ENCODE measurements at regions not wholly inside any gene's neighbourhood (a gene's known extent, or its start where the extent isn't known, plus 50 kb on each side); places are given as distances from the start of the nearest gene placed in this dataset.

DNA sequence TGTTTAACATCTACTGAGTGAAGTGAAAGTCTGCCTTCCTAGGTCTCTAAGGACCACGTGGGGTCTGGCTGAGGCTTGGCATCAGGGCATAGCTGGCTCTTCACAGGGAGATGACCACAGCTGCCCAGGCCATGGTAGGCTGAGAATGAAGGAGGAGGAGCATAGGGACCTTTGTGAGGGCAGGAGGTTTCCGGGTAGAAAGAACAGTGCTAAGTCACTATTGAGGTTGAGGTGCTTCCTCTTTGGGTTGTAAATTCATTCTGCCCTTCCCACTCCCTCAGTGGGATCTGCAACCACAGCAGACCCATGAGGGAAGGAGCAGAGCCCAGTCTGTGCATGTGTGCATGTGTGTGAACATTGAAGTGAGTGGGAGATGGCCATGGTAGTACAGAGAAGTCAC, 909.6 kb downstream of the VRK1 start:
- 77% methylated on average over 1 of the region's 2 CpGs for WGBS (ENCODE audit: insufficient coverage)
- no peak overlapping the region for H3K4me3 ChIP-seq (ENCODE audit: low read depth, low read length)
- H3K36me3 ChIP-seq (ENCODE audit: control insufficient read depth, insufficient read depth, low read length): no peaks in the 10 kb centered on the region
- H3K27me3 ChIP-seq (ENCODE audit: control insufficient read depth, insufficient read depth, low read length): no peaks in the 10 kb centered on the region
- no peaks in the 10 kb centered on the region for H3K4me1 ChIP-seq (ENCODE audit: control insufficient read depth, insufficient read depth, low read length)
- no peak for DNase-seq (ENCODE audit: low read depth in 4 of 6, low spot score in 6 of 6)
- no peaks in the 10 kb centered on the region for H3K9me3 ChIP-seq (ENCODE audit: control insufficient read depth, insufficient read depth, low read length)
- H3K27ac ChIP-seq (ENCODE audit: low read depth, low read length): no peak overlapping the region

DNA sequence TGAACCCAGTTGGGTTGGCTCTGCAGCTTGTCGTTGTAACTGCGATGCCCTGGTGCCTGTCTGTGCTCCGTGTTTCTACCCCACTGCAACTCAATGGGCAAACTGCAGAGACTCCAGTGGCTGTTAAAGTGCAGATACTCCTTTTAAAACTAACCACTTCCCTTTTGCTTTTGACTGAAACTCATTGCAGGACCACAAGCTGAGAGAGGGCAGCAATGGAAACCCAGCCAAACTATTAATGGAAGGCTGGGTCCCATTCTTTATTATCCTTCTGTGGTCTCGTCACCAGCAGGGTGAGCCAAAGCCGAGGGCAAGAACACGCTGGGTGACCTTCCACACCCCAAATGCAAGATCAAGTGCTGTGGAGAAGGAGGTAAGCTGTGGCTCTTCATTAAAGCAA, 910.4 kb downstream of the VRK1 start:
- Histone ChIP-seq H3K27ac (ENCODE audit: low read depth, low read length) (no peak overlapping the region), H3K27me3 (ENCODE audit: control insufficient read depth, insufficient read depth, low read length) (no peaks in the 10 kb centered on the region), H3K36me3 (ENCODE audit: control insufficient read depth, insufficient read depth, low read length) (no peaks in the 10 kb centered on the region), H3K4me1 (ENCODE audit: control insufficient read depth, insufficient read depth, low read length) (no peaks in the 10 kb centered on the region), H3K4me3 (ENCODE audit: low read depth, low read length) (no peak overlapping the region), H3K9me3 (ENCODE audit: control insufficient read depth, insufficient read depth, low read length) (no peaks in the 10 kb centered on the region)
- no peak for DNase-seq (ENCODE audit: low read depth in 4 of 6, low spot score in 6 of 6)
- WGBS (ENCODE audit: insufficient coverage): 97% methylated on average over 3 of the region's 6 CpGs

DNA sequence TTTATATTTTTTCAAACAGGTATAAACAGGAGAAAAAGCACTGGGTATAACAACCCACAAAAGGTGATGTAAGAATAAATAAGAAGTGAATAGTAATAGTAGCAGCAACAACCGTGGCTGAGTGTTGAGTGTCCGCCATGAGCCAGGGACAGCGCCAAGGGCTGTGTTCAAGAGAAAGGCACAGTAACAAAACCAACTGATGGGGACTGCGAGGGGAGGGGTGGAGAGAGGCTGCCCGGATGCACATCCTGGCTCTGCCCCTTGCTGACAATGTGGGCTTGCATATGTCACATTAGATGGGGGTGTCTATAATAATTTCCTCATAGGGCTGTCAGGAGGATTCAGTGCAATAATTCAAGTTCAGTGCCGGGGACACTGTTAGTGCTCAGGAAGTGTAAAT, 912.4 kb downstream of the VRK1 start:
- Histone ChIP-seq H3K9me3 (ENCODE audit: control insufficient read depth, insufficient read depth, low read length) (no peaks in the 10 kb centered on the region), H3K36me3 (ENCODE audit: control insufficient read depth, insufficient read depth, low read length) (no peaks in the 10 kb centered on the region), H3K4me3 (ENCODE audit: low read depth, low read length) (no peak overlapping the region), H3K27ac (ENCODE audit: low read depth, low read length) (no peak overlapping the region), H3K27me3 (ENCODE audit: control insufficient read depth, insufficient read depth, low read length) (no peaks in the 10 kb centered on the region), H3K4me1 (ENCODE audit: control insufficient read depth, insufficient read depth, low read length) (no peaks in the 10 kb centered on the region)
- DNase-seq (ENCODE audit: low read depth in 4 of 6, low spot score in 6 of 6): no peak
- 90% methylated on average over 5 of the region's 6 CpGs for WGBS (ENCODE audit: insufficient coverage)

DNA sequence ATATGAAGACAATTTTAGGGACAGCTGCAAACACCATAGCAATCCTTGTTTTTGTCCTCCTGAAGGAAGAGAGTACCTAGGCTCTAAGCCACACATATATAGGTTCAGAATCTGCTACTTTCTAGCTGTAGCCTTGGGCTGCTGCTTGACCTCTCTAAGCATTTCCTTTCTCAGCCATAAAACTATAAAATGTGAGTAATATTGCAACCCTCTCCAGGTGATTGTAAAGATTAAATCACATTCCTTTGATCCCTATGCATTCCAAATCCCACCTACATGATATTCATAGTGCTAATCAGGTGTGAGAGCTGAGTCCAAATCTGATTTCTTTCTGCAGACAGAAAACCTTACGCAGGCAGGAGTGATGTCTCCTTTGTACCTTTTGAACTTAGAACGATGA, 913.5 kb downstream of the VRK1 start:
- 100% methylated on average over 2 of the region's 2 CpGs for whole genome bisulfite sequencing (ENCODE audit: insufficient coverage)
- no peaks in the 10 kb centered on the region for H3K27me3 ChIP-seq (ENCODE audit: control insufficient read depth, insufficient read depth, low read length)

DNA sequence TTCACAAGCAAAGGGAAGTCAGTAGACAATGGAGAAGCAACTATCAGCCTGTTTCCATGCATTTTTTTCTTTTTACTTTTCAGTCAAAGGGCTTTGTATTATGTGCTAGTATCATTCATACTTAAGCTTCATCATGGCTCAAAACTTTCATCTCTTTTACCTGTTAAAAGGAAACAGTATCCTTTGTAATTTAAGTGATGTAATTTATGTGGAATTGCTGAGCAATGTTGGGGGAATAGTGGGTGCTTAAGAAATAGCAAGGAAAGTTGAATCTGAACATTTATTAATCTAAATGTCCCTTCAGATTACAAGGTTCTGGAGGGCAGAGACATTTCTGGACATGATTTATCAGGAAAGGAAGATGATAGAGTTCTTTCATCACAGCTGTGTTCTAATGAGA, 915.3 kb downstream of the VRK1 start:
- Histone ChIP-seq H3K27me3 (ENCODE audit: control insufficient read depth, insufficient read depth, low read length) (no peaks in the 10 kb centered on the region), H3K36me3 (ENCODE audit: control insufficient read depth, insufficient read depth, low read length) (no peaks in the 10 kb centered on the region), H3K4me1 (ENCODE audit: control insufficient read depth, insufficient read depth, low read length) (no peaks in the 10 kb centered on the region), H3K27ac (ENCODE audit: low read depth, low read length) (no peak overlapping the region), H3K9me3 (ENCODE audit: control insufficient read depth, insufficient read depth, low read length) (no peaks in the 10 kb centered on the region), H3K4me3 (ENCODE audit: low read depth, low read length) (no peak overlapping the region)
- DNase-seq (ENCODE audit: low read depth in 4 of 6, low spot score in 6 of 6): no peak

More for the DNA sequence above, 913.5 kb downstream of the VRK1 start:
- no peaks in the 10 kb centered on the region for H3K4me1 ChIP-seq (ENCODE audit: control insufficient read depth, insufficient read depth, low read length)
- no peaks in the 10 kb centered on the region for H3K9me3 ChIP-seq (ENCODE audit: control insufficient read depth, insufficient read depth, low read length)
- no peak for DNase-seq (ENCODE audit: low read depth in 4 of 6, low spot score in 6 of 6)
- no peak overlapping the region for H3K4me3 ChIP-seq (ENCODE audit: low read depth, low read length)
- no peak overlapping the region for H3K27ac ChIP-seq (ENCODE audit: low read depth, low read length)
- H3K36me3 ChIP-seq (ENCODE audit: control insufficient read depth, insufficient read depth, low read length): no peaks in the 10 kb centered on the region

DNA sequence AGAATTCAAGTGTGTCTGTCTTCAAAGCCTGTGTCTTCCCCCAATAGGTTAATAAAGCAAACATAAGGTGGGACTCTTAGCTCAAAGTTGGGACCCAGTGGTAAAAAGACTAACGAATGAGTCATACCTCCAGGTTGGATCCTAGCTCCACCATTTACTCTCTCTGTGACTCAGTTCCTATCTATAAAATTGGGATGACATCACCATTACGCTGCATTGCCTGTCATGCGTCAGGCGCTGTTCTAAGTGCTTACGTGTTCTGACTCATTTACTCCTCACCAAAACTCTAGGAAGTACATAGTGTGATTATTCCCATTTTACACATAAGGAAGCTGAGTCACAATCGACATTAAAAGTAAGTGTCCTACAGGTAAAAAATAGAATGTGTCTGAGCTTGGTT, 915.8 kb downstream of the VRK1 start:
- no peaks in the 10 kb centered on the region for H3K27me3 ChIP-seq (ENCODE audit: control insufficient read depth, insufficient read depth, low read length)
- no peak overlapping the region for H3K4me3 ChIP-seq (ENCODE audit: low read depth, low read length)
- no peak overlapping the region for H3K27ac ChIP-seq (ENCODE audit: low read depth, low read length)
- H3K36me3 ChIP-seq (ENCODE audit: control insufficient read depth, insufficient read depth, low read length): no peaks in the 10 kb centered on the region
- no peaks in the 10 kb centered on the region for H3K4me1 ChIP-seq (ENCODE audit: control insufficient read depth, insufficient read depth, low read length)
- H3K9me3 ChIP-seq (ENCODE audit: control insufficient read depth, insufficient read depth, low read length): no peaks in the 10 kb centered on the region
- 82% methylated on average over 1 of the region's 6 CpGs for WGBS (ENCODE audit: insufficient coverage)
- DNase-seq (ENCODE audit: low read depth in 4 of 6, low spot score in 6 of 6): no peak

DNA sequence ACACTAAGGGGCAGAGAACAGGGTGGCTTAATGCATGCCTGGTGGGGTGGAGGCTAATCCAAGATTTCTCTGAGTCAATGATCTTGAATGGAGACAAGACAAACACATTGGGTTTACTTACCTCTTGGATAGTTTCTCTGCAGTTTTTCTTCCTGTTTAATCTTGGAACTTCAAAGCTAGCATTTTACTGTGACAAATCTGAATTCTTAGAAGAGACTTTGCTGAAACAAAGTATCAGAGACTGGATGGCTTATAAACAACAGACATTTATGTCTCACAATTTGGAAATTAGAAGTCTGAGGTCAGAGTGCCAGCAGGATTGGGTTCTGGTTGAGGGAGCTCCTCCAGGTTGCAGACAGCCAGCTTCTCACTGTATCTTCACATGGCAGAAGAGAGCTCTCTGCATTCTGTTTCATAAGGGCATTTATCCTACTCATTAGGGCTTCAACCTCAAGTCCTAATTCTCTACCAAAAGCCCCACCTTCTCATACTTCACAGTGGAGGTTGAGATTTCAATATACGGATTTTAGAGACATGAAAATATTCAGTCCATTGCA, 921.8 kb downstream of the VRK1 start:
- Histone ChIP-seq H3K36me3 (ENCODE audit: control insufficient read depth, insufficient read depth, low read length) (no peaks in the 10 kb centered on the region), H3K27ac (ENCODE audit: low read depth, low read length) (no peak overlapping the region), H3K27me3 (ENCODE audit: control insufficient read depth, insufficient read depth, low read length) (no peaks in the 10 kb centered on the region), H3K4me3 (ENCODE audit: low read depth, low read length) (no peak overlapping the region), H3K9me3 (ENCODE audit: control insufficient read depth, insufficient read depth, low read length) (no peaks in the 10 kb centered on the region), H3K4me1 (ENCODE audit: control insufficient read depth, insufficient read depth, low read length) (no peaks in the 10 kb centered on the region)
- no CpG with 5 or more reads among the region's 1 CpG for WGBS (ENCODE audit: insufficient coverage)
- DNase-seq (ENCODE audit: low read depth in 4 of 6, low spot score in 6 of 6): no peak

DNA sequence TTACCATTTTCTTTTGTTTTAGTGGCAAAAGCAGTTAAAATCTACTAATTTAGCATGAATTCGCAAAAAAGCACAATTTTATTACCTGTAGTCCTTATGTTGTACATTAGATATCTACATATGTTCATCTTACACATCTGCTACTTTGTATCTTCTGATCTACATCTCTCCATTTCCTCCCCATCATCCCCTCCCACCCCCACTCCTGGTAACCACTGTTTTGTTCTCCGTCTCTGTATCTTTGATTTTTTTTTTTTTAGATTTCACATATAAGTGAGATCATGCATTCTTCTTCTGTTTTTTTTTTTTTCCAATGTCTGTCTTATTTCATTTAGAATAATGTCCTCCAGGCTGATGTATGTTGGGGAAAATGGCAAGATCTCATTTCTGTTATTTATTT, 922.7 kb downstream of the VRK1 start:
- Histone ChIP-seq H3K4me3 (ENCODE audit: low read depth, low read length) (no peak overlapping the region), H3K36me3 (ENCODE audit: control insufficient read depth, insufficient read depth, low read length) (no peaks in the 10 kb centered on the region), H3K27ac (ENCODE audit: low read depth, low read length) (no peak overlapping the region), H3K4me1 (ENCODE audit: control insufficient read depth, insufficient read depth, low read length) (no peaks in the 10 kb centered on the region), H3K9me3 (ENCODE audit: control insufficient read depth, insufficient read depth, low read length) (no peaks in the 10 kb centered on the region), H3K27me3 (ENCODE audit: control insufficient read depth, insufficient read depth, low read length) (no peaks in the 10 kb centered on the region)
- no peak for DNase-seq (ENCODE audit: low read depth in 4 of 6, low spot score in 6 of 6)
- no CpG with 5 or more reads among the region's 2 CpGs for WGBS (ENCODE audit: insufficient coverage)

DNA sequence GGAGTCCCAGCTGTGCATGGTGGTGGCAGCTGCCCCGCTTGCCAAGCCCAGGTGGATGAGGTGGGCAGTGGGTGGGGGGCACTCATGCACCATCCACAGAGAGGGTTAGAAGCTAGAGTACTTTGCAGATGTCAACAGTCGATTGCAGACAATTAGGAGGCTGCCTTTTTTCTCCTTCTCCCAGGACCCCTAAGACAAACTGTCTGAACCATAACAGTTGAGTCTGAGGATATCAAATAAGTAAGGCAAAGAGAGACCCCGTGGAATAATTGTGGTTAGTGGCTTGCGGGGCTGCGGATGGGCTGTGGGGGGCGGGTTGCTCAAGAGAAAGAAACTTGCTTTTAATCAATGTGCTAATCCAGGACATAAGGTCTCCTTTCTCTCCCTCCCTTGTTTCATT, 926.2 kb downstream of the VRK1 start:
- 88% methylated on average over 1 of the region's 6 CpGs for WGBS (ENCODE audit: insufficient coverage)
- no peaks in the 10 kb centered on the region for H3K4me1 ChIP-seq (ENCODE audit: control insufficient read depth, insufficient read depth, low read length)
- no peak for DNase-seq (ENCODE audit: low read depth in 4 of 6, low spot score in 6 of 6)
- no peak overlapping the region for H3K27ac ChIP-seq (ENCODE audit: low read depth, low read length)
- H3K27me3 ChIP-seq (ENCODE audit: control insufficient read depth, insufficient read depth, low read length): no peaks in the 10 kb centered on the region
- no peaks in the 10 kb centered on the region for H3K36me3 ChIP-seq (ENCODE audit: control insufficient read depth, insufficient read depth, low read length)
- H3K9me3 ChIP-seq (ENCODE audit: control insufficient read depth, insufficient read depth, low read length): no peaks in the 10 kb centered on the region
- no peak overlapping the region for H3K4me3 ChIP-seq (ENCODE audit: low read depth, low read length)

DNA sequence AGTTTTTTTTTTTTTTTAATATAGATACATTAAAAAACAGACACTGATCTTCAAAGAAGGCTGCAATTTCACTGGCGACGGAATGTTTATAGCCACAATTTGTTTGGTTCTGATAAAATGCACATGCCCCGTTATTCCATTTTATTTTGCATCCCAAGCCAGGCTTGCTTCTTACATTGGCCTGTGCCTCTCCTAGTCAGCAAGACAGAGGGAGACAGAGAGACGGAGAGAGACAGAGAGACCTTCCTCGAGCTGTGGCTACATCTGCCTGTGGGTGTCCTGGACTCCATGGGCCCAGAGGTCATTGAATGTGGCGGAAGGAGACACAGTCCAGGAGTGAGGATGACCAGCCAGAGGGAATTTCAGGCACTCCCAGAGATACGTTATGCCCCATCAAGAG, 926.6 kb downstream of the VRK1 start:
- H3K36me3 ChIP-seq (ENCODE audit: control insufficient read depth, insufficient read depth, low read length): no peaks in the 10 kb centered on the region
- no peak overlapping the region for H3K4me3 ChIP-seq (ENCODE audit: low read depth, low read length)
- H3K27me3 ChIP-seq (ENCODE audit: control insufficient read depth, insufficient read depth, low read length): no peaks in the 10 kb centered on the region
- DNase-seq (ENCODE audit: low read depth in 4 of 6, low spot score in 6 of 6): no peak
- no peak overlapping the region for H3K27ac ChIP-seq (ENCODE audit: low read depth, low read length)
- no peaks in the 10 kb centered on the region for H3K4me1 ChIP-seq (ENCODE audit: control insufficient read depth, insufficient read depth, low read length)
- no peaks in the 10 kb centered on the region for H3K9me3 ChIP-seq (ENCODE audit: control insufficient read depth, insufficient read depth, low read length)
- WGBS (ENCODE audit: insufficient coverage): 94% methylated on average over 6 of the region's 7 CpGs

Measured in spinal cord (tissue), 9 donors.